WTC11 (cell line): ENCODE measurements at regions not wholly inside any gene's neighbourhood (a gene's known extent, or its start where the extent isn't known, plus 50 kb on each side); places are given as distances from the start of the nearest gene placed in this dataset.

Source experiments
- ATAC-seq: fragments of 200-7000 bp; cut with Tn5 transposase; 2 replicates; pipeline ENCODE4 v1.10.0; 2021; ENCODE audit warnings: mild to moderate bottlenecking, moderate library complexity
- CTCF ChIA-PET: fragments of 300-600 bp; sonication (Branson Sonifier 250); formaldehyde crosslinking; loops from one replicate; lab custom pipeline; 2021; ENCODE audit warnings: antibody characterized with exemption; lab: Charles Lee
- POLR2A ChIA-PET: fragments of 350-600 bp; sonication (Branson Sonifier 250); formaldehyde crosslinking; loops from one replicate; lab custom pipeline; 2021; ENCODE audit warnings: antibody characterized with exemption; lab: Charles Lee
- DNase-seq: peaks from one replicate; pipeline ENCODE4 v3.0.0; 2021; ENCODE audit warnings: low spot score
- H3K27ac Mint-ChIP-seq: 2 replicates; pipeline ENCODE4 v1.8.0; 2021; ENCODE audit warnings: mixed read lengths
- H3K27me3 Mint-ChIP-seq: 2 replicates; pipeline ENCODE4 v1.8.0; 2021; ENCODE audit warnings: low read depth, mild to moderate bottlenecking, moderate library complexity, mixed read lengths
- H3K36me3 Mint-ChIP-seq: 2 replicates; pipeline ENCODE4 v1.8.0; 2021; ENCODE audit warnings: mixed read lengths
- H3K4me1 Mint-ChIP-seq: 2 replicates; pipeline ENCODE4 v1.8.0; 2022; ENCODE audit warnings: mixed read lengths
- H3K4me3 Mint-ChIP-seq: 2 replicates; pipeline ENCODE4 v1.8.0; 2021; ENCODE audit warnings: mild to moderate bottlenecking, moderate library complexity, mixed read lengths
- H3K9me3 Mint-ChIP-seq: 2 replicates; pipeline ENCODE4 v1.8.0; 2021; ENCODE audit warnings: mixed read lengths
- CBFB ChIP-seq: sonication (generic); formaldehyde crosslinking; IDR thresholded peaks from 2 replicates; pipeline ENCODE4 v1.8.1; 2022; ENCODE audit warnings: mild to moderate bottlenecking, low read depth, missing genetic modification reagents
- CREB1 ChIP-seq: sonication (generic); formaldehyde crosslinking; IDR thresholded peaks from 2 replicates; pipeline ENCODE4 v1.8.0; 2023; ENCODE audit warnings: mild to moderate bottlenecking, missing genetic modification reagents
- EMX1 ChIP-seq: fragments of 250-450 bp; sonication (Bioruptor Pico); IDR thresholded peaks from 2 replicates; pipeline ENCODE4 v1.8.0; 2021; ENCODE audit warnings: mild to moderate bottlenecking
- FOXJ3 ChIP-seq: sonication (generic); formaldehyde crosslinking; IDR thresholded peaks from 2 replicates; pipeline ENCODE4 v1.9.0; 2021; ENCODE audit warnings: missing genetic modification reagents, mild to moderate bottlenecking, borderline replicate concordance
- GRHL2 ChIP-seq: fragments of 250-450 bp; sonication (Bioruptor Pico); IDR thresholded peaks from 2 replicates; pipeline ENCODE4 v1.8.0; 2022; ENCODE audit warnings: mild to moderate bottlenecking, moderate library complexity; ENCODE audit not compliant: insufficient replicate concordance, severe bottlenecking
- IRF2 ChIP-seq: sonication (generic); formaldehyde crosslinking; IDR thresholded peaks from 2 replicates; pipeline ENCODE4 v1.8.0; 2022; ENCODE audit warnings: low read depth, missing genetic modification reagents, borderline replicate concordance
- JUN ChIP-seq: sonication (generic); formaldehyde crosslinking; IDR thresholded peaks from 2 replicates; pipeline ENCODE4 v1.8.0; 2023; ENCODE audit warnings: mild to moderate bottlenecking, missing genetic modification reagents
- KAT7 ChIP-seq: sonication (generic); formaldehyde crosslinking; IDR thresholded peaks from 2 replicates; pipeline ENCODE4 v1.8.1; 2023; ENCODE audit warnings: missing genetic modification reagents, mild to moderate bottlenecking, borderline replicate concordance
- MYBL2 ChIP-seq: sonication (generic); formaldehyde crosslinking; IDR thresholded peaks from 2 replicates; pipeline ENCODE4 v1.8.1; 2023; ENCODE audit warnings: mild to moderate bottlenecking, moderate library complexity, missing genetic modification reagents
- NR1H2 ChIP-seq: sonication (generic); formaldehyde crosslinking; IDR thresholded peaks from 2 replicates; pipeline ENCODE4 v1.9.0; 2021; ENCODE audit warnings: mild to moderate bottlenecking, moderate library complexity, missing genetic modification reagents
- NR2C2 ChIP-seq: sonication (generic); formaldehyde crosslinking; IDR thresholded peaks from 2 replicates; pipeline ENCODE4 v1.8.0; 2022; ENCODE audit warnings: mild to moderate bottlenecking, missing genetic modification reagents
- SMAD3 ChIP-seq: sonication (generic); formaldehyde crosslinking; IDR thresholded peaks from 2 replicates; pipeline ENCODE4 v1.8.0; 2022; ENCODE audit warnings: missing genetic modification reagents, mild to moderate bottlenecking, borderline replicate concordance
- ZNF138 ChIP-seq: sonication (generic); formaldehyde crosslinking; conservative IDR thresholded peaks from 2 replicates; pipeline ENCODE4 v1.8.1; 2022; ENCODE audit warnings: mild to moderate bottlenecking, moderate library complexity, missing genetic modification reagents
- ZNF671 ChIP-seq: fragments of 250-450 bp; sonication (Bioruptor Pico); IDR thresholded peaks from 2 replicates; pipeline ENCODE4 v1.8.0; 2021; ENCODE audit warnings: mild to moderate bottlenecking
- TF ChIP-seq, protein P1 (sequence below): sonication (generic); formaldehyde crosslinking; IDR thresholded peaks from 2 replicates; pipeline ENCODE4 v1.8.0; 2023; ENCODE audit warnings: missing genetic modification reagents, mild to moderate bottlenecking, borderline replicate concordance
- TF ChIP-seq, protein P2 (sequence below): fragments of 250-450 bp; sonication (Bioruptor Pico); IDR thresholded peaks from 2 replicates; pipeline ENCODE4 v1.8.0; 2021; ENCODE audit warnings: mild to moderate bottlenecking
- TF ChIP-seq, protein P3 (sequence below): sonication (generic); formaldehyde crosslinking; IDR thresholded peaks from 2 replicates; pipeline ENCODE4 v1.8.0; 2022; ENCODE audit warnings: mild to moderate bottlenecking, missing genetic modification reagents
- TF ChIP-seq, protein P4 (sequence below): fragments of 200-600 bp; IDR thresholded peaks from 2 replicates; pipeline ENCODE4 v1.8.0; 2022; ENCODE audit warnings: antibody characterized with exemption
- TF ChIP-seq, protein P5 (sequence below): fragments of 250-450 bp; sonication (Bioruptor Pico); IDR thresholded peaks from 2 replicates; pipeline ENCODE4 v2.1.2; 2022; ENCODE audit warnings: mild to moderate bottlenecking, moderate library complexity
- TF ChIP-seq, protein P6 (sequence below): sonication (generic); formaldehyde crosslinking; IDR thresholded peaks from 2 replicates; pipeline ENCODE4 v1.8.0; 2023; ENCODE audit warnings: missing genetic modification reagents
- TF ChIP-seq, protein P7 (sequence below): sonication (generic); formaldehyde crosslinking; IDR thresholded peaks from 2 replicates; pipeline ENCODE4 v1.8.1; 2022; ENCODE audit warnings: low read depth, mild to moderate bottlenecking, moderate library complexity, missing genetic modification reagents, borderline replicate concordance
- TF ChIP-seq, protein P8 (sequence below): fragments of 250-450 bp; sonication (Bioruptor Pico); IDR thresholded peaks from 2 replicates; pipeline ENCODE4 v1.9.0; 2021; ENCODE audit warnings: moderate library complexity, mild to moderate bottlenecking, inconsistent platforms, borderline replicate concordance

DNA sequence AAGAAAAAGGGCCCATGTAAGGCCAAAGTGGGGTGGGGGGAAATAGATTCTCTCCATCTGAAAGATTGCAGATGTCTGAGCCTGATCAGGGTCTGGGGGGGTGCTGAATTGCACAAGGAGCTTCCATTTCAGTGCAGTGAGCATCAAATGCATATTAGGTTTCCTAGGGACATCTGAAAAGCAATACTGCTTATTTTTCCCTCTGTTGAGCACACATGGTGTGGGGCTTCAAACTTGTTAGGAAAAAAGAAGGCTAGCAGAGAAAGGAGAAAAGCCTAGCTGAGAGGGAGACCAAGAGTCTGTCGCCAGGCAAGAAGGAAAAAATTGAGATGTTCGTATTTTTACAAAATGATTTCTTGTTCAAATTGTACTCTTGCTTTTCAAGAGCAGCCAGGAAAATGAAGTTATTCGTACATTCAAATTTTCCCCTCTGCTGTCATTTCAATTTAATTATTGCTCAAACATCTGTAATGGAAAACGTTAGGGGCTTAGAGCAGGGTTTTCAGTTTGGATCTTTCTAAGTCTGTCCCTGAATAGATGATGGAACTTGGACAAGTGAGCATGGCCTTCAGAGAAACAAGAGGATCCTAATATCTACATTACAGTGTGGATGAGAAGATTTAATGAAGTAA, 191.9 kb upstream of the GAS1 start (continued):
- TF ChIP-seq, protein P1, sequence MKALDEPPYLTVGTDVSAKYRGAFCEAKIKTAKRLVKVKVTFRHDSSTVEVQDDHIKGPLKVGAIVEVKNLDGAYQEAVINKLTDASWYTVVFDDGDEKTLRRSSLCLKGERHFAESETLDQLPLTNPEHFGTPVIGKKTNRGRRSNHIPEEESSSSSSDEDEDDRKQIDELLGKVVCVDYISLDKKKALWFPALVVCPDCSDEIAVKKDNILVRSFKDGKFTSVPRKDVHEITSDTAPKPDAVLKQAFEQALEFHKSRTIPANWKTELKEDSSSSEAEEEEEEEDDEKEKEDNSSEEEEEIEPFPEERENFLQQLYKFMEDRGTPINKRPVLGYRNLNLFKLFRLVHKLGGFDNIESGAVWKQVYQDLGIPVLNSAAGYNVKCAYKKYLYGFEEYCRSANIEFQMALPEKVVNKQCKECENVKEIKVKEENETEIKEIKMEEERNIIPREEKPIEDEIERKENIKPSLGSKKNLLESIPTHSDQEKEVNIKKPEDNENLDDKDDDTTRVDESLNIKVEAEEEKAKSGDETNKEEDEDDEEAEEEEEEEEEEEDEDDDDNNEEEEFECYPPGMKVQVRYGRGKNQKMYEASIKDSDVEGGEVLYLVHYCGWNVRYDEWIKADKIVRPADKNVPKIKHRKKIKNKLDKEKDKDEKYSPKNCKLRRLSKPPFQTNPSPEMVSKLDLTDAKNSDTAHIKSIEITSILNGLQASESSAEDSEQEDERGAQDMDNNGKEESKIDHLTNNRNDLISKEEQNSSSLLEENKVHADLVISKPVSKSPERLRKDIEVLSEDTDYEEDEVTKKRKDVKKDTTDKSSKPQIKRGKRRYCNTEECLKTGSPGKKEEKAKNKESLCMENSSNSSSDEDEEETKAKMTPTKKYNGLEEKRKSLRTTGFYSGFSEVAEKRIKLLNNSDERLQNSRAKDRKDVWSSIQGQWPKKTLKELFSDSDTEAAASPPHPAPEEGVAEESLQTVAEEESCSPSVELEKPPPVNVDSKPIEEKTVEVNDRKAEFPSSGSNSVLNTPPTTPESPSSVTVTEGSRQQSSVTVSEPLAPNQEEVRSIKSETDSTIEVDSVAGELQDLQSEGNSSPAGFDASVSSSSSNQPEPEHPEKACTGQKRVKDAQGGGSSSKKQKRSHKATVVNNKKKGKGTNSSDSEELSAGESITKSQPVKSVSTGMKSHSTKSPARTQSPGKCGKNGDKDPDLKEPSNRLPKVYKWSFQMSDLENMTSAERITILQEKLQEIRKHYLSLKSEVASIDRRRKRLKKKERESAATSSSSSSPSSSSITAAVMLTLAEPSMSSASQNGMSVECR (CRISPR knock-in tag): no peak
- TF ChIP-seq NR1H2 (CRISPR knock-in tag): no peak
- no peak for TF ChIP-seq EMX1 (CRISPR knock-in tag)
- no peak for TF ChIP-seq MYBL2 (CRISPR knock-in tag)
- TF ChIP-seq FOXJ3 (CRISPR knock-in tag): no peak
- TF ChIP-seq, protein P2, sequence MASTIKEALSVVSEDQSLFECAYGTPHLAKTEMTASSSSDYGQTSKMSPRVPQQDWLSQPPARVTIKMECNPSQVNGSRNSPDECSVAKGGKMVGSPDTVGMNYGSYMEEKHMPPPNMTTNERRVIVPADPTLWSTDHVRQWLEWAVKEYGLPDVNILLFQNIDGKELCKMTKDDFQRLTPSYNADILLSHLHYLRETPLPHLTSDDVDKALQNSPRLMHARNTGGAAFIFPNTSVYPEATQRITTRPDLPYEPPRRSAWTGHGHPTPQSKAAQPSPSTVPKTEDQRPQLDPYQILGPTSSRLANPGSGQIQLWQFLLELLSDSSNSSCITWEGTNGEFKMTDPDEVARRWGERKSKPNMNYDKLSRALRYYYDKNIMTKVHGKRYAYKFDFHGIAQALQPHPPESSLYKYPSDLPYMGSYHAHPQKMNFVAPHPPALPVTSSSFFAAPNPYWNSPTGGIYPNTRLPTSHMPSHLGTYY: no peak
- no peak for TF ChIP-seq JUN (CRISPR knock-in tag)
- no peak for TF ChIP-seq CBFB (CRISPR knock-in tag)
- TF ChIP-seq, protein P3, sequence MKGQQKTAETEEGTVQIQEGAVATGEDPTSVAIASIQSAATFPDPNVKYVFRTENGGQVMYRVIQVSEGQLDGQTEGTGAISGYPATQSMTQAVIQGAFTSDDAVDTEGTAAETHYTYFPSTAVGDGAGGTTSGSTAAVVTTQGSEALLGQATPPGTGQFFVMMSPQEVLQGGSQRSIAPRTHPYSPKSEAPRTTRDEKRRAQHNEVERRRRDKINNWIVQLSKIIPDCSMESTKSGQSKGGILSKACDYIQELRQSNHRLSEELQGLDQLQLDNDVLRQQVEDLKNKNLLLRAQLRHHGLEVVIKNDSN: no peak
- TF ChIP-seq SMAD3 (CRISPR knock-in tag): no peak
- TF ChIP-seq KAT7 (CRISPR knock-in tag): no peak
- TF ChIP-seq, protein P4, sequence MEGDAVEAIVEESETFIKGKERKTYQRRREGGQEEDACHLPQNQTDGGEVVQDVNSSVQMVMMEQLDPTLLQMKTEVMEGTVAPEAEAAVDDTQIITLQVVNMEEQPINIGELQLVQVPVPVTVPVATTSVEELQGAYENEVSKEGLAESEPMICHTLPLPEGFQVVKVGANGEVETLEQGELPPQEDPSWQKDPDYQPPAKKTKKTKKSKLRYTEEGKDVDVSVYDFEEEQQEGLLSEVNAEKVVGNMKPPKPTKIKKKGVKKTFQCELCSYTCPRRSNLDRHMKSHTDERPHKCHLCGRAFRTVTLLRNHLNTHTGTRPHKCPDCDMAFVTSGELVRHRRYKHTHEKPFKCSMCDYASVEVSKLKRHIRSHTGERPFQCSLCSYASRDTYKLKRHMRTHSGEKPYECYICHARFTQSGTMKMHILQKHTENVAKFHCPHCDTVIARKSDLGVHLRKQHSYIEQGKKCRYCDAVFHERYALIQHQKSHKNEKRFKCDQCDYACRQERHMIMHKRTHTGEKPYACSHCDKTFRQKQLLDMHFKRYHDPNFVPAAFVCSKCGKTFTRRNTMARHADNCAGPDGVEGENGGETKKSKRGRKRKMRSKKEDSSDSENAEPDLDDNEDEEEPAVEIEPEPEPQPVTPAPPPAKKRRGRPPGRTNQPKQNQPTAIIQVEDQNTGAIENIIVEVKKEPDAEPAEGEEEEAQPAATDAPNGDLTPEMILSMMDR: no peak
- TF ChIP-seq, protein P5, sequence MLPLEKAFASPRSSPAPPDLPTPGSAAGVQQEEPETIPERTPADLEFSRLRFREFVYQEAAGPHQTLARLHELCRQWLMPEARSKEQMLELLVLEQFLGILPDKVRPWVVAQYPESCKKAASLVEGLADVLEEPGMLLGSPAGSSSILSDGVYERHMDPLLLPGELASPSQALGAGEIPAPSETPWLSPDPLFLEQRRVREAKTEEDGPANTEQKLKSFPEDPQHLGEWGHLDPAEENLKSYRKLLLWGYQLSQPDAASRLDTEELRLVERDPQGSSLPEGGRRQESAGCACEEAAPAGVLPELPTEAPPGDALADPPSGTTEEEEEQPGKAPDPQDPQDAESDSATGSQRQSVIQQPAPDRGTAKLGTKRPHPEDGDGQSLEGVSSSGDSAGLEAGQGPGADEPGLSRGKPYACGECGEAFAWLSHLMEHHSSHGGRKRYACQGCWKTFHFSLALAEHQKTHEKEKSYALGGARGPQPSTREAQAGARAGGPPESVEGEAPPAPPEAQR (CRISPR knock-in tag): no peak

DNA sequence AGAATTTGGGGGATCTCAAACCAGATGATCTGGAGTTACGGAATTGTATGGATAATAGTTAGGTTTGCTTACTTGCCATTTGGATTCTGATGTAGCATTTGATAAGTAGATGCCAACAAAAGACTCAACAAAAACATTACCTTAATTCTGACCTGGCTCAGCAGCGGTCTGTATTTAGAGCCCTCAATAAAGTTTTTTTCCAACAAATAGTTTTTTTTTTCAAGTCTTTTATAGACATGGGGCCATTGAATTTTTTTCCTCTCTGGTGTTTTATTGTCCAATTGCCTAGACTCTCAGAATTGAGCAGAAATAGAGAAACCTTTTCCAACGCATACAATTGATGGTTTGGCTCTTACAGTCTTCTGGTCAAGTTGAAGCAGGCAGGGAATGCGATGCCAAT, 192.8 kb upstream of the GAS1 start:
- no peak for ATAC-seq
- CTCF ChIA-PET: no interaction called here
- H3K36me3 Mint-ChIP-seq: no peaks in the 10 kb centered on the region

More for the DNA sequence above, 192.8 kb upstream of the GAS1 start:
- H3K27me3 Mint-ChIP-seq: peaks cover 4% of the 10 kb centered on the region; the same call in 1 of the 2 replicates
- TF ChIP-seq GRHL2 (CRISPR knock-in tag) (no peak), ZNF138 (CRISPR knock-in tag) (no peak), ZNF671 (CRISPR knock-in tag) (no peak), NR2C2 (CRISPR knock-in tag) (no peak), CREB1 (CRISPR knock-in tag) (no peak), IRF2 (CRISPR knock-in tag) (no peak)
- TF ChIP-seq, protein P6, sequence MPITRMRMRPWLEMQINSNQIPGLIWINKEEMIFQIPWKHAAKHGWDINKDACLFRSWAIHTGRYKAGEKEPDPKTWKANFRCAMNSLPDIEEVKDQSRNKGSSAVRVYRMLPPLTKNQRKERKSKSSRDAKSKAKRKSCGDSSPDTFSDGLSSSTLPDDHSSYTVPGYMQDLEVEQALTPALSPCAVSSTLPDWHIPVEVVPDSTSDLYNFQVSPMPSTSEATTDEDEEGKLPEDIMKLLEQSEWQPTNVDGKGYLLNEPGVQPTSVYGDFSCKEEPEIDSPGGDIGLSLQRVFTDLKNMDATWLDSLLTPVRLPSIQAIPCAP (CRISPR knock-in tag): no peak
- TF ChIP-seq, protein P7, sequence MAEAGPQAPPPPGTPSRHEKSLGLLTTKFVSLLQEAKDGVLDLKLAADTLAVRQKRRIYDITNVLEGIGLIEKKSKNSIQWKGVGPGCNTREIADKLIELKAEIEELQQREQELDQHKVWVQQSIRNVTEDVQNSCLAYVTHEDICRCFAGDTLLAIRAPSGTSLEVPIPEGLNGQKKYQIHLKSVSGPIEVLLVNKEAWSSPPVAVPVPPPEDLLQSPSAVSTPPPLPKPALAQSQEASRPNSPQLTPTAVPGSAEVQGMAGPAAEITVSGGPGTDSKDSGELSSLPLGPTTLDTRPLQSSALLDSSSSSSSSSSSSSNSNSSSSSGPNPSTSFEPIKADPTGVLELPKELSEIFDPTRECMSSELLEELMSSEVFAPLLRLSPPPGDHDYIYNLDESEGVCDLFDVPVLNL: no peak
- TF ChIP-seq, protein P8, sequence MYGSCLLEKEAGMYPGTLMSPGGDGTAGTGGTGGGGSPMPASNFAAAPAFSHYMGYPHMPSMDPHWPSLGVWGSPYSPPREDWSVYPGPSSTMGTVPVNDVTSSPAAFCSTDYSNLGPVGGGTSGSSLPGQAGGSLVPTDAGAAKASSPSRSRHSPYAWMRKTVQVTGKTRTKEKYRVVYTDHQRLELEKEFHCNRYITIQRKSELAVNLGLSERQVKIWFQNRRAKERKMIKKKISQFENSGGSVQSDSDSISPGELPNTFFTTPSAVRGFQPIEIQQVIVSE (CRISPR knock-in tag): no peak
- H3K4me3 Mint-ChIP-seq: no peak overlapping the region
- POLR2A ChIA-PET: no interaction called here
- H3K4me1 Mint-ChIP-seq: peaks cover 6% of the 10 kb centered on the region
- DNase-seq: no peak
- no peaks in the 10 kb centered on the region for H3K9me3 Mint-ChIP-seq
- no peak overlapping the region for H3K27ac Mint-ChIP-seq
